IMR-90 (cell line): ENCODE measurements at regions not wholly inside any gene's neighbourhood (a gene's known extent, or its start where the extent isn't known, plus 50 kb on each side); places are given as distances from the start of the nearest gene placed in this dataset.

ENCODE experiments used
- ATAC-seq: fragments of 200-7000 bp; cut with Tn5 transposase; 2 replicates; pipeline ENCODE4 v1.9.1; 2020; ENCODE audit warnings: low read depth, mild to moderate bottlenecking, moderate library complexity
- BruUV-seq: library from RNA; stranded (reverse); fragments of 400-500 nt; replicated peaks from 2 replicates; lab custom pipeline; 2021; lab: Mats Ljungman, UMichigan
- CTCF ChIA-PET: fragments of 300-600 bp; formaldehyde crosslinking; extraction: SDS; loops from one replicate; lab custom pipeline; 2021; ENCODE audit warnings: antibody characterized with exemption; lab: Yijun Ruan, JAX
- POLR2A ChIA-PET: fragments of 300-600 bp; sonication (Branson Sonifier 250); formaldehyde crosslinking; loops from one replicate; lab custom pipeline; 2022; ENCODE audit warnings: antibody characterized with exemption; ENCODE audit not compliant: unreplicated experiment; lab: Charles Lee
- DNase-seq: peaks from one replicate; pipeline ENCODE4 v3.0.0; 2013
- H2AFZ ChIP-seq: replicated peaks from 2 replicates; pipeline ENCODE3; 2013; ENCODE audit warnings: low read length, mild to moderate bottlenecking; ENCODE audit not compliant: poor library complexity
- H2AK5ac ChIP-seq: 2 replicates; pipeline ENCODE4 v1.6.1; 2013; ENCODE audit warnings: low read depth, low read length, inconsistent platforms
- H2AK9ac ChIP-seq: replicated peaks from 2 replicates; pipeline ENCODE3; 2013; ENCODE audit warnings: mild to moderate bottlenecking, low read depth, low read length, moderate library complexity; ENCODE audit not compliant: poor library complexity
- H2BK120ac ChIP-seq: 2 replicates; pipeline ENCODE4 v1.6.1; 2013; ENCODE audit warnings: low read depth, low read length, inconsistent platforms
- H2BK15ac ChIP-seq: 3 replicates; pipeline ENCODE4 v1.6.1; 2013; ENCODE audit warnings: low read depth, low read length, inconsistent platforms
- H2BK20ac ChIP-seq: 2 replicates; pipeline ENCODE4 v1.6.1; 2013; ENCODE audit warnings: low read depth, mild to moderate bottlenecking, inconsistent platforms, low read length, moderate library complexity
- H2BK5ac ChIP-seq: 2 replicates; pipeline ENCODE4 v1.6.1; 2013; ENCODE audit warnings: mild to moderate bottlenecking, low read depth, low read length, inconsistent platforms; ENCODE audit not compliant: poor library complexity, severe bottlenecking
- H3K14ac ChIP-seq: replicated peaks from 2 replicates; pipeline ENCODE4 v1.6.1; 2013; ENCODE audit warnings: low read depth, low read length, inconsistent platforms
- H3K18ac ChIP-seq: 2 replicates; pipeline ENCODE4 v1.6.1; 2013; ENCODE audit warnings: low read depth, low read length, control low read depth
- H3K23ac ChIP-seq: 2 replicates; pipeline ENCODE4 v1.6.1; 2013; ENCODE audit warnings: low read depth, low read length, inconsistent platforms
- H3K27ac ChIP-seq: 2 replicates; pipeline ENCODE4 v1.5.1; 2013; ENCODE audit warnings: mild to moderate bottlenecking, control low read depth, low read length; ENCODE audit not compliant: insufficient read depth
- H3K27me3 ChIP-seq: 2 replicates; pipeline ENCODE4 v1.6.1; 2013; ENCODE audit warnings: low read length; ENCODE audit not compliant: control insufficient read depth, insufficient read depth
- H3K36me3 ChIP-seq: 2 replicates; pipeline ENCODE4 v1.6.1; 2013; ENCODE audit warnings: low read length, mixed read lengths; ENCODE audit not compliant: control insufficient read depth, insufficient read depth
- H3K4ac ChIP-seq: 2 replicates; pipeline ENCODE4 v1.6.1; 2013; ENCODE audit warnings: low read depth, low read length, inconsistent platforms
- H3K4me1 ChIP-seq: 2 replicates; pipeline ENCODE4 v1.6.1; 2013; ENCODE audit warnings: low read length, mixed read lengths; ENCODE audit not compliant: control insufficient read depth, insufficient read depth
- H3K4me2 ChIP-seq: 2 replicates; pipeline ENCODE4 v1.6.1; 2013; ENCODE audit warnings: low read depth, mild to moderate bottlenecking, control low read depth, low read length, moderate library complexity
- H3K4me3 ChIP-seq: 2 replicates; pipeline ENCODE4 v1.5.1; 2013; ENCODE audit warnings: low read depth, mild to moderate bottlenecking, control low read depth, low read length, moderate library complexity; ENCODE audit not compliant: insufficient read depth
- H3K56ac ChIP-seq: 2 replicates; pipeline ENCODE4 v1.6.1; 2013; ENCODE audit warnings: low read length, inconsistent platforms; ENCODE audit not compliant: insufficient read depth; ENCODE audit errors: extremely low read depth
- H3K79me1 ChIP-seq, 2 experiments: 2 replicates each; pipeline ENCODE4 v1.6.1; 2013; ENCODE audit warnings: low read length in 2 of 2, inconsistent platforms in 1 of 2, low read depth in 1 of 2
- H3K9ac ChIP-seq: 2 replicates; pipeline ENCODE4 v1.6.1; 2013; ENCODE audit warnings: low read depth, low read length, control low read depth
- H3K9me1 ChIP-seq: 2 replicates; pipeline ENCODE4 v1.6.1; 2013; ENCODE audit warnings: low read length, inconsistent platforms; ENCODE audit not compliant: insufficient read depth
- H3K9me3 ChIP-seq: 2 replicates; pipeline ENCODE4 v1.6.1; 2013; ENCODE audit warnings: low read length; ENCODE audit not compliant: control insufficient read depth, insufficient read depth
- H4K20me1 ChIP-seq: 2 replicates; pipeline ENCODE4 v1.6.1; 2013; ENCODE audit warnings: low read length, inconsistent platforms; ENCODE audit not compliant: insufficient read depth
- H4K5ac ChIP-seq: 2 replicates; pipeline ENCODE4 v1.6.1; 2013; ENCODE audit warnings: mild to moderate bottlenecking, low read depth, low read length, control low read depth
- H4K8ac ChIP-seq, 2 experiments: 2 replicates each; pipeline ENCODE4 v1.6.1; 2013; ENCODE audit warnings: low read depth in 2 of 2, low read length in 2 of 2, control low read depth in 1 of 2, inconsistent platforms in 1 of 2
- H4K91ac ChIP-seq: 2 replicates; pipeline ENCODE4 v1.6.1; 2013; ENCODE audit warnings: low read depth, low read length, inconsistent platforms; ENCODE audit not compliant: insufficient read depth
- CHD1 ChIP-seq: IDR thresholded peaks from 2 replicates; pipeline ENCODE4 v1.6.1; 2012; ENCODE audit warnings: low read depth, low read length, improper control_type of control experiment
- CTCF ChIP-seq: conservative IDR thresholded peaks from 2 replicates; pipeline ENCODE4 v1.5.1; 2012; ENCODE audit warnings: mild to moderate bottlenecking, low read depth, low read length, improper control_type of control experiment
- ELK1 ChIP-seq: fragments of 150-350 bp; IDR thresholded peaks from 2 replicates; pipeline ENCODE4 v1.6.1; 2016; ENCODE audit warnings: low read depth, mild to moderate bottlenecking, low read length, moderate library complexity, borderline replicate concordance
- FOS ChIP-seq: fragments of 150-350 bp; IDR thresholded peaks from 2 replicates; pipeline ENCODE4 v1.6.1; 2016; ENCODE audit warnings: low read depth, low read length
- MAFK ChIP-seq: IDR thresholded peaks from 2 replicates; pipeline ENCODE4 v1.6.1; 2012; ENCODE audit warnings: low read depth, low read length, improper control_type of control experiment
- MAZ ChIP-seq: IDR thresholded peaks from 2 replicates; pipeline ENCODE4 v1.6.1; 2012; ENCODE audit warnings: low read depth, mild to moderate bottlenecking, low read length, improper control_type of control experiment, moderate library complexity, borderline replicate concordance
- MXI1 ChIP-seq: IDR thresholded peaks from 2 replicates; pipeline ENCODE4 v1.6.1; 2012; ENCODE audit warnings: low read depth, mild to moderate bottlenecking, low read length, moderate library complexity, borderline replicate concordance
- POLR2A ChIP-seq: IDR thresholded peaks from 2 replicates; pipeline ENCODE4 v1.6.1; 2012; ENCODE audit warnings: mild to moderate bottlenecking, low read depth, low read length
- RFX5 ChIP-seq: IDR thresholded peaks from 2 replicates; pipeline ENCODE4 v1.8.0; 2012; ENCODE audit warnings: low read depth, mild to moderate bottlenecking, low read length, moderate library complexity
- dilution Hi-C: fragments of 300-500 bp; cut with HindIII; formaldehyde crosslinking; loops from one replicate; pipeline ENCODE4 v1.14.3; 2018; ENCODE audit warnings: low sequenced_read_pairs; ENCODE audit not compliant: unreplicated experiment
- in situ Hi-C: fragments of 300-500 bp; cut with MboI; formaldehyde crosslinking; loops from 3 replicates; pipeline ENCODE4 v1.14.3; 2019; ENCODE audit warnings: low sequenced_read_pairs, inconsistent platforms, mixed read lengths
- intact Hi-C: fragments of 100-400 bp; cut with micrococcal nuclease; formaldehyde crosslinking; loops from 2 replicates; pipeline ENCODE4 v1.10.0; 2022
- TF ChIP-seq, protein P1 (sequence below): fragments of 150-350 bp; IDR thresholded peaks from 2 replicates; pipeline ENCODE4 v1.6.1; 2017; ENCODE audit warnings: mild to moderate bottlenecking, antibody characterized with exemption, low read length, low read depth

DNA sequence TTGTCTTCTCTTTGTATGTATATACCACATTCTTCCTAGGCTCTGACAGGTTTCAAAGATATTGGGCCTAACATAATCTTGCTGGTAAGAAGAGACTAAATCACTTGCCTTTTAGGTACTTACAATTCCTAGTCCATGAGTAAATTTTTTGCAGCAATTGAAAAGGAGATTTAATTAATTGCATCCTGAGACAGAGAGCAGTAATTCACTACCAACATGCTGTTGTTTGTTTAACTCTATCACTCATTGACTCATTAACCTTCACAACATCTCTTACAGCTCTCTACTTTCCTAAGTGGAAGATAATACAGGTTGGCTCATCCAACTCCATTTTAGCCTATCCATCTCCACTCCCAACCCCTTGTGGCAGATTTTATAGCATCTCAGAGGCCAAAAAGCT is 280.4 kb downstream of the ALDH8A1 start:
- no peak overlapping the region for H3K4me2 ChIP-seq
- H3K4ac ChIP-seq: no peak overlapping the region
- ATAC-seq (no peak), DNase-seq (no peak)
- ChIA-PET POLR2A (no interaction called here), CTCF (no interaction called here)
- H3K23ac ChIP-seq: no peak overlapping the region
- no peak for TF ChIP-seq RFX5
- no peak for TF ChIP-seq MXI1
- TF ChIP-seq ELK1: no peak
- no peak for TF ChIP-seq POLR2A
- no peak for TF ChIP-seq MAFK
- TF ChIP-seq, protein P1, sequence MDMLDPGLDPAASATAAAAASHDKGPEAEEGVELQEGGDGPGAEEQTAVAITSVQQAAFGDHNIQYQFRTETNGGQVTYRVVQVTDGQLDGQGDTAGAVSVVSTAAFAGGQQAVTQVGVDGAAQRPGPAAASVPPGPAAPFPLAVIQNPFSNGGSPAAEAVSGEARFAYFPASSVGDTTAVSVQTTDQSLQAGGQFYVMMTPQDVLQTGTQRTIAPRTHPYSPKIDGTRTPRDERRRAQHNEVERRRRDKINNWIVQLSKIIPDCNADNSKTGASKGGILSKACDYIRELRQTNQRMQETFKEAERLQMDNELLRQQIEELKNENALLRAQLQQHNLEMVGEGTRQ: no peak
- TF ChIP-seq MAZ: no peak
- no peak for TF ChIP-seq FOS
- TF ChIP-seq CTCF: no peak
- no peak for TF ChIP-seq CHD1
- H3K14ac ChIP-seq: no peak overlapping the region
- no peak overlapping the region for H4K91ac ChIP-seq
- no peak overlapping the region for H3K18ac ChIP-seq
- dilution Hi-C loops (no loop called here), in situ Hi-C loops (no loop called here), intact Hi-C loops (no loop called here)
- no TSS peak for BruUV-seq
- H4K5ac ChIP-seq: no peak overlapping the region
- no peaks in the 10 kb centered on the region for H3K27me3 ChIP-seq
- no peak overlapping the region for H4K8ac ChIP-seq
- no peak overlapping the region for H2AK9ac ChIP-seq
- H3K56ac ChIP-seq: no peak overlapping the region
- H2AFZ ChIP-seq: no peak overlapping the region
- no peaks in the 10 kb centered on the region for H4K20me1 ChIP-seq
- H3K79me1 ChIP-seq: no peaks in the 10 kb centered on the region
- H2BK15ac ChIP-seq: no peak overlapping the region
- H3K9me1 ChIP-seq: peaks cover 12% of the 10 kb centered on the region
- no peak overlapping the region for H3K9ac ChIP-seq
- H2AK5ac ChIP-seq: no peak overlapping the region
- no peak overlapping the region for H3K27ac ChIP-seq
- H3K4me1 ChIP-seq: peaks cover 11% of the 10 kb centered on the region
- H2BK120ac ChIP-seq: no peak overlapping the region
- no peak overlapping the region for H2BK5ac ChIP-seq
- no peak overlapping the region for H3K4me3 ChIP-seq
- no peaks in the 10 kb centered on the region for H3K36me3 ChIP-seq
- no peak overlapping the region for H2BK20ac ChIP-seq
- no peaks in the 10 kb centered on the region for H3K9me3 ChIP-seq
